Erythroblast (primary cell): ENCODE measurements at regions not wholly inside any gene's neighbourhood (a gene's known extent, or its start where the extent isn't known, plus 50 kb on each side); places are given as distances from the start of the nearest gene placed in this dataset.

Experiments used
- GATA1 ChIP-seq: IDR thresholded peaks from 2 replicates; pipeline ENCODE4 v1.6.1; 2011; ENCODE audit warnings: low read depth, mild to moderate bottlenecking, control low read depth, low read length, moderate library complexity
- POLR2A ChIP-seq: IDR thresholded peaks from 2 replicates; pipeline ENCODE4 v1.6.1; 2011; ENCODE audit warnings: mild to moderate bottlenecking, low read length

GRCh38 chr1:79599257-79599656 lies 592.7 kb upstream of the ADGRL4 start:
- TF ChIP-seq POLR2A (no peak), GATA1 (no peak)
